Hepatocyte (in vitro differentiated cells): ENCODE measurements at regions not wholly inside any gene's neighbourhood (a gene's known extent, or its start where the extent isn't known, plus 50 kb on each side); places are given as distances from the start of the nearest gene placed in this dataset.

Experiments
- EZH2phosphoT487 ChIP-seq: fragments of 200-600 bp; sonication (generic); IDR thresholded peaks from one replicate; pipeline ENCODE4 v1.6.1; 2018; ENCODE audit warnings: antibody characterized with exemption, mild to moderate bottlenecking, low read depth, moderate library complexity; ENCODE audit not compliant: unreplicated experiment, severe bottlenecking
- TF ChIP-seq, protein P1 (sequence below): fragments of 200-600 bp; sonication (generic); IDR thresholded peaks from 2 replicates; pipeline ENCODE4 v1.5.1; 2016; ENCODE audit warnings: antibody characterized with exemption, mild to moderate bottlenecking; ENCODE audit not compliant: poor library complexity

DNA sequence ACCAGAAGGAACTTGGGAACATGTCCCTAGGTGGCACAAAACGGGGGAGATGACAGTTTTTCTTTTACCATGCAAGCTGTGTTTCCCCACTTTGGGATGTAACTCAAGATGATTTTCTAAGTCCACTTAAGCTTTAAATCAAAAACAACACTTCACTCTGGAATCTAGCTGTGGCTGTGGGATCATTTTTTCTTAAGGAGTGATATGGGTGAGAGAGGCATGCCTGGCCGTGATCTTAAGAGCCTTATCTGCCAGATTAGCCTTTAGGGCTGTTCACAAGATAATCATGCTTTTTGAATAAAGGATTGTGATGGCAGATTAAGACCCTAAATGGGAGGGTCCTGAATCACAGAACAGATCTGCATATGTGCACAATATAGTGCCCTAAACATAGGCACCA, 384.8 kb upstream of the SEMA6D start:
- TF ChIP-seq, protein P1, sequence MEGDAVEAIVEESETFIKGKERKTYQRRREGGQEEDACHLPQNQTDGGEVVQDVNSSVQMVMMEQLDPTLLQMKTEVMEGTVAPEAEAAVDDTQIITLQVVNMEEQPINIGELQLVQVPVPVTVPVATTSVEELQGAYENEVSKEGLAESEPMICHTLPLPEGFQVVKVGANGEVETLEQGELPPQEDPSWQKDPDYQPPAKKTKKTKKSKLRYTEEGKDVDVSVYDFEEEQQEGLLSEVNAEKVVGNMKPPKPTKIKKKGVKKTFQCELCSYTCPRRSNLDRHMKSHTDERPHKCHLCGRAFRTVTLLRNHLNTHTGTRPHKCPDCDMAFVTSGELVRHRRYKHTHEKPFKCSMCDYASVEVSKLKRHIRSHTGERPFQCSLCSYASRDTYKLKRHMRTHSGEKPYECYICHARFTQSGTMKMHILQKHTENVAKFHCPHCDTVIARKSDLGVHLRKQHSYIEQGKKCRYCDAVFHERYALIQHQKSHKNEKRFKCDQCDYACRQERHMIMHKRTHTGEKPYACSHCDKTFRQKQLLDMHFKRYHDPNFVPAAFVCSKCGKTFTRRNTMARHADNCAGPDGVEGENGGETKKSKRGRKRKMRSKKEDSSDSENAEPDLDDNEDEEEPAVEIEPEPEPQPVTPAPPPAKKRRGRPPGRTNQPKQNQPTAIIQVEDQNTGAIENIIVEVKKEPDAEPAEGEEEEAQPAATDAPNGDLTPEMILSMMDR, result no peak
- no peak for TF ChIP-seq EZH2phosphoT487
